Astrocyte of the cerebellum (primary cell): ENCODE measurements at regions not wholly inside any gene's neighbourhood (a gene's known extent, or its start where the extent isn't known, plus 50 kb on each side); places are given as distances from the start of the nearest gene placed in this dataset.

ENCODE experiments used
- DNase-seq: peaks from one replicate; pipeline ENCODE4 v3.0.0-alpha.2; 2011; ENCODE audit warnings: low read depth
- H3K4me3 ChIP-seq: 2 replicates; pipeline ENCODE4 v1.5.1; 2011; ENCODE audit warnings: mild to moderate bottlenecking, low read depth, low read length, moderate library complexity
- CTCF ChIP-seq: IDR thresholded peaks from 2 replicates; pipeline ENCODE4 v1.5.1; 2012; ENCODE audit warnings: low read length, low read depth, moderate library complexity, mild to moderate bottlenecking; ENCODE audit errors: missing control alignments
- in situ Hi-C: cut with HindIII; loops from 2 replicates; pipeline ENCODE4 v1.10.0; 2017; ENCODE audit warnings: low sequenced_read_pairs

- no peak overlapping the region for H3K4me3 ChIP-seq
- no peak for TF ChIP-seq CTCF
- no peak for DNase-seq
- in situ Hi-C loops, result no loop called here
Measured at GRCh38 chr3:67819447-67819846, 165.0 kb upstream of the SUCLG2 start.

GRCh38 chr3:67809370-67809935 lies 155.0 kb upstream of the SUCLG2 start:
- in situ Hi-C loops, result no loop called here
- no peak overlapping the region for H3K4me3 ChIP-seq
- no peak for TF ChIP-seq CTCF
- no peak for DNase-seq

- H3K4me3 ChIP-seq, result no peak overlapping the region
- in situ Hi-C loops, result no loop called here
- TF ChIP-seq CTCF, result no peak
- no peak for DNase-seq
Measured at GRCh38 chr3:67808906-67809305, 154.5 kb upstream of the SUCLG2 start.

GRCh38 chr3:67804578-67804977 lies 150.2 kb upstream of the SUCLG2 start:
- TF ChIP-seq CTCF, result no peak
- no peak overlapping the region for H3K4me3 ChIP-seq
- no peak for DNase-seq
- in situ Hi-C loops, result no loop called here

- TF ChIP-seq CTCF, result no peak
- H3K4me3 ChIP-seq, result no peak overlapping the region
- in situ Hi-C loops, result no loop called here
- no peak for DNase-seq
Measured at GRCh38 chr3:67804089-67804488, 149.7 kb upstream of the SUCLG2 start.

GRCh38 chr3:67798412-67798811 lies 144.0 kb upstream of the SUCLG2 start:
- H3K4me3 ChIP-seq, result no peak overlapping the region
- TF ChIP-seq CTCF, result no peak
- DNase-seq, result peak; percentile 12
- in situ Hi-C loops, result no loop called here

GRCh38 chr3:67791620-67792019 lies 137.2 kb upstream of the SUCLG2 start:
- no peak for TF ChIP-seq CTCF
- in situ Hi-C loops, result no loop called here
- H3K4me3 ChIP-seq, result no peak overlapping the region
- no peak for DNase-seq
